Sigmoid colon (tissue), 6 donors: ENCODE measurements at regions not wholly inside any gene's neighbourhood (a gene's known extent, or its start where the extent isn't known, plus 50 kb on each side); places are given as distances from the start of the nearest gene placed in this dataset.

ENCODE experiments used
- DNase-seq: peaks from one replicate; pipeline ENCODE4 v3.0.0-alpha.2; 2019
- H3K27ac ChIP-seq, 4 donors: fragments of 200-600 bp; sonication (generic); one replicate each; pipeline ENCODE4 v1.5.1; 2016 to 2019; ENCODE audit warnings: mild to moderate bottlenecking in 1 of 4
- H3K27me3 ChIP-seq, 3 donors: fragments of 200-600 bp; sonication (generic); one replicate each; pipeline ENCODE4 v1.5.1; 2019; ENCODE audit warnings: mild to moderate bottlenecking in 1 of 3
- H3K36me3 ChIP-seq, 4 donors: fragments of 200-600 bp; sonication (generic); one replicate each; pipeline ENCODE4 v1.5.1; 2016 to 2019
- H3K4me1 ChIP-seq, 4 donors: fragments of 200-600 bp; sonication (generic); one replicate each; pipeline ENCODE4 v1.5.1; 2017 to 2019
- H3K4me3 ChIP-seq, 4 donors: fragments of 200-600 bp; sonication (generic); one replicate each; pipeline ENCODE4 v1.5.1; 2017 to 2019; ENCODE audit warnings: mild to moderate bottlenecking in 2 of 4, moderate library complexity in 1 of 4
- H3K9me3 ChIP-seq, 4 donors: fragments of 200-600 bp in 3 of 4; sonication (generic) in 3 of 4; one replicate each; pipeline versions ENCODE4 v1.5.1 to v1.6.1; 2013 to 2019
- CTCF ChIP-seq, 4 experiments: fragments of 450-650 bp in 3 of 4; fragments of 200-600 bp in 1 of 4; IDR thresholded peaks; one replicate each; pipeline ENCODE4 v1.5.1; 2016 to 2019; ENCODE audit warnings: antibody characterized with exemption in 4 of 4, mild to moderate bottlenecking in 3 of 4, moderate library complexity in 2 of 4
- EP300 ChIP-seq, 4 donors: sonication (generic); formaldehyde crosslinking; IDR thresholded peaks; one replicate each; pipeline ENCODE4 v1.6.1; 2017; ENCODE audit warnings: antibody characterized with exemption in 4 of 4
- POLR2A ChIP-seq, 2 donors: fragments of 450-650 bp; IDR thresholded peaks; one replicate each; pipeline ENCODE4 v1.6.1; 2016; ENCODE audit warnings: antibody characterized with exemption in 2 of 2, mild to moderate bottlenecking in 2 of 2, moderate library complexity in 2 of 2
- POLR2AphosphoS5 ChIP-seq, 4 donors: sonication (generic); formaldehyde crosslinking; IDR thresholded peaks; one replicate each; pipeline ENCODE4 v1.6.1; 2017; ENCODE audit warnings: antibody characterized with exemption in 4 of 4
- WGBS, 2 donors: extraction: QIAGEN DNeasy Blood & Tissue Kit; methylation state at CpG; one replicate each; pipeline ENCODE4 v1.1.7; 2013; 5-methylcytosine and 5-hydroxymethylcytosine counted together
- intact Hi-C: fragments of 100-400 bp; cut with DNase I; formaldehyde crosslinking; loops from one replicate; pipeline ENCODE4 v1.15.1; 2023
- donor health status: healthy with polysubstance abuse.
- donor health status: healthy.

GRCh38 chr6:106757722-106758467 lies 128.5 kb downstream of the QRSL1 start:
- Histone ChIP-seq H3K27me3 (no peaks in the 10 kb centered on the region), H3K4me1 (no peaks in the 10 kb centered on the region), H3K36me3 (no peaks in the 10 kb centered on the region), H3K4me3 (no peak overlapping the region), H3K27ac (no peak overlapping the region), H3K9me3 (peaks cover 0 to 2% (median 0%) of the 10 kb centered on the region in 4 donors)
- intact Hi-C loops, result no loop called here
- DNase-seq, result no peak
- TF ChIP-seq CTCF (IDR thresholded peaks at IDR 0.05), result no peak
- no peak for TF ChIP-seq POLR2A (IDR thresholded peaks at IDR 0.05)
- TF ChIP-seq POLR2AphosphoS5 (IDR thresholded peaks at IDR 0.05), result no peak
- TF ChIP-seq EP300 (IDR thresholded peaks at IDR 0.05), result no peak
- WGBS, 2 donors, result 86 to 87% methylated on average over 16 of the region's 16 CpGs

GRCh38 chr6:106757267-106757666 lies 127.9 kb downstream of the QRSL1 start:
- no peaks in the 10 kb centered on the region for H3K4me1 ChIP-seq
- no peaks in the 10 kb centered on the region for H3K27me3 ChIP-seq
- intact Hi-C loops, result no loop called here
- H3K9me3 ChIP-seq, result peaks cover 0 to 2% (median 0%) of the 10 kb centered on the region in 4 donors
- no peaks in the 10 kb centered on the region for H3K36me3 ChIP-seq
- no peak overlapping the region for H3K4me3 ChIP-seq
- no peak for TF ChIP-seq POLR2A (IDR thresholded peaks at IDR 0.05)
- no peak for TF ChIP-seq EP300 (IDR thresholded peaks at IDR 0.05)
- TF ChIP-seq POLR2AphosphoS5 (IDR thresholded peaks at IDR 0.05), result no peak
- no peak for TF ChIP-seq CTCF (IDR thresholded peaks at IDR 0.05)
- H3K27ac ChIP-seq, result no peak overlapping the region
- 30 to 53% methylated on average over 2 of the region's 2 CpGs for WGBS, 2 donors
- DNase-seq, result no peak

GRCh38 chr6:106754215-106754614 lies 124.8 kb downstream of the QRSL1 start:
- Histone ChIP-seq H3K9me3 (no peaks in the 10 kb centered on the region), H3K27ac (no peak overlapping the region), H3K4me3 (no peak overlapping the region), H3K4me1 (no peaks in the 10 kb centered on the region), H3K27me3 (no peaks in the 10 kb centered on the region), H3K36me3 (no peaks in the 10 kb centered on the region)
- DNase-seq, result no peak
- intact Hi-C loops, result no loop called here
- WGBS, 2 donors, result 90 to 91% methylated on average over 5 of the region's 5 CpGs
- TF ChIP-seq CTCF (IDR thresholded peaks at IDR 0.05) (no peak), POLR2AphosphoS5 (IDR thresholded peaks at IDR 0.05) (no peak), EP300 (IDR thresholded peaks at IDR 0.05) (no peak), POLR2A (IDR thresholded peaks at IDR 0.05) (no peak)

- intact Hi-C loops, result no loop called here
- DNase-seq, result no peak
- 65 to 78% methylated on average over 4 of the region's 4 CpGs for WGBS, 2 donors
- H3K9me3 ChIP-seq, result no peaks in the 10 kb centered on the region
- no peaks in the 10 kb centered on the region for H3K36me3 ChIP-seq
- H3K4me3 ChIP-seq, result no peak overlapping the region
- no peaks in the 10 kb centered on the region for H3K27me3 ChIP-seq
- TF ChIP-seq CTCF (IDR thresholded peaks at IDR 0.05) (no peak), POLR2A (IDR thresholded peaks at IDR 0.05) (no peak), EP300 (IDR thresholded peaks at IDR 0.05) (no peak), POLR2AphosphoS5 (IDR thresholded peaks at IDR 0.05) (no peak)
- no peaks in the 10 kb centered on the region for H3K4me1 ChIP-seq
- no peak overlapping the region for H3K27ac ChIP-seq
Observed at GRCh38 chr6:106752641-106753040, 123.3 kb downstream of the QRSL1 start.
